ENCODE measurements at regions not wholly inside any gene's neighbourhood (a gene's known extent, or its start where the extent isn't known, plus 50 kb on each side); places are given as distances from the start of the nearest gene placed in this dataset.

DNA sequence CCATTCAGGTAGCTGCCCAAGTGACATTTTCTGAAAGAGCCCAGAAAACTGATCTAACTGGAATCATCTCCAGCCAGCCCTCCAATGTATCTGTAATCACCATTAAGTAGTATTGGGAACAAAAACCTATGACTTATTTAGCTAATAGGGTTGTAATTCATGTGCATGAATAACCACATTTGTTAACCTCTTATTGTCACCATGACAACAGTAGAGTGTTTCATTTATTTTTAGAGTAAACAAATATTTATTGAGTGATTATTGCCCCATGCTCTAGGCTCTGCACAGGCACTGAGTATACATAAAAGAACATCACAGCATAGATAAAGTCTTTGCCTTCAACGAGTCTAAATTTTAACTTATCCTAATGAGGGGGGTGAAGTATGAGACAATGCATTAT, 265.4 kb upstream of the UBE2E3 start:
- H3K4me1 ChIP-seq: no peaks in the 10 kb centered on the region
- no peak overlapping the region for H3K27ac ChIP-seq
- TF ChIP-seq, protein P1, sequence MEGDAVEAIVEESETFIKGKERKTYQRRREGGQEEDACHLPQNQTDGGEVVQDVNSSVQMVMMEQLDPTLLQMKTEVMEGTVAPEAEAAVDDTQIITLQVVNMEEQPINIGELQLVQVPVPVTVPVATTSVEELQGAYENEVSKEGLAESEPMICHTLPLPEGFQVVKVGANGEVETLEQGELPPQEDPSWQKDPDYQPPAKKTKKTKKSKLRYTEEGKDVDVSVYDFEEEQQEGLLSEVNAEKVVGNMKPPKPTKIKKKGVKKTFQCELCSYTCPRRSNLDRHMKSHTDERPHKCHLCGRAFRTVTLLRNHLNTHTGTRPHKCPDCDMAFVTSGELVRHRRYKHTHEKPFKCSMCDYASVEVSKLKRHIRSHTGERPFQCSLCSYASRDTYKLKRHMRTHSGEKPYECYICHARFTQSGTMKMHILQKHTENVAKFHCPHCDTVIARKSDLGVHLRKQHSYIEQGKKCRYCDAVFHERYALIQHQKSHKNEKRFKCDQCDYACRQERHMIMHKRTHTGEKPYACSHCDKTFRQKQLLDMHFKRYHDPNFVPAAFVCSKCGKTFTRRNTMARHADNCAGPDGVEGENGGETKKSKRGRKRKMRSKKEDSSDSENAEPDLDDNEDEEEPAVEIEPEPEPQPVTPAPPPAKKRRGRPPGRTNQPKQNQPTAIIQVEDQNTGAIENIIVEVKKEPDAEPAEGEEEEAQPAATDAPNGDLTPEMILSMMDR (IDR thresholded peaks at IDR 0.05): no peak

DNA sequence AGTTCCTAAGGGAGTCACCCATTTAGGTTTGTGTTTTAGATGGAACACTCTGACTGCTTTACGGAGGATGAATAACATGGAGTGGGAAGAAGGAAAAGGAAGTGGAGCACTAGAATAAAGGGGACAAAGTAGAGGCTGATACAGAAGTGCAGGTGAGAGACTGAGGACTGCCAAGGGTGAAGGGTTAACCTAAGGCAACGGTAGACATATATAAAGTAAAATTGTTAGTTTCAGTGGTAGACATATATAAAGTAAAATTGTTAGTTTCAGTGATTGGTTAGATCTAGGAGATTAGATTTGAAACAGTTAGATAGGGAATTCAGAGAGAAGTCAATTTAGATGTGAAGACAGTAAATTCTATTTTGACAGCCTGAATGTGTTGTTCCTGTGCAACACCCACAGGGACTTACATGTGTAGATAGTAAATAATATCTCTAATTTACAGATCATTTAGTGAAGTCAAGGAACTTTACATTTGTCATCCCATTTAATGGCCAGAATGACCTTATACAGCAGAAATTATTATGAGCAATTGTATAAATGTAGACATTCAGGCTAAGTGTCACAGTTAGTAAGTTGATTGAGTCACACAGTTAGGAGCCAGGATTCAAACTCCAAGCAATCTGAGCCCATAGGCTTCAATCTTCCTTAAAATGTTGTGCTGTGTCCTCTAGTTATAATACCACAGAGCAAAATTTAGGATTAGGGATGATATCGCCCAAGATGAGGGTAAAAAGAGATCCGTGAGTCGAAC, 270.8 kb upstream of the UBE2E3 start:
- Histone ChIP-seq H3K9ac (no peak overlapping the region), H3K4me3 (ENCODE audit: low read depth, low read length) (no peak overlapping the region), H3K36me3 (ENCODE audit: control insufficient read depth, insufficient read depth, low read length) (no peaks in the 10 kb centered on the region), H3K27ac (no peak overlapping the region), H3K79me2 (no peaks in the 10 kb centered on the region), H2AFZ (no peak overlapping the region), H3K27me3 (ENCODE audit: control insufficient read depth, insufficient read depth, low read length) (no peaks in the 10 kb centered on the region), H3K4me2 (ENCODE audit: low read length) (no peak overlapping the region), H3K9me3 (ENCODE audit: control insufficient read depth, low read length) (no peaks in the 10 kb centered on the region), H3K4me1 (no peaks in the 10 kb centered on the region)
- TF ChIP-seq, protein P1 (IDR thresholded peaks at IDR 0.05): no peak

More for the DNA sequence above, 265.4 kb upstream of the UBE2E3 start:
- no peak overlapping the region for H3K4me3 ChIP-seq (ENCODE audit: low read depth, low read length)
- no peaks in the 10 kb centered on the region for H3K79me2 ChIP-seq
- H3K9me3 ChIP-seq (ENCODE audit: control insufficient read depth, low read length): no peaks in the 10 kb centered on the region
- H3K36me3 ChIP-seq (ENCODE audit: control insufficient read depth, insufficient read depth, low read length): no peaks in the 10 kb centered on the region
- H3K9ac ChIP-seq: no peak overlapping the region
- no peak overlapping the region for H3K4me2 ChIP-seq (ENCODE audit: low read length)
- no peak overlapping the region for H2AFZ ChIP-seq
- no peaks in the 10 kb centered on the region for H3K27me3 ChIP-seq (ENCODE audit: control insufficient read depth, insufficient read depth, low read length)

DNA sequence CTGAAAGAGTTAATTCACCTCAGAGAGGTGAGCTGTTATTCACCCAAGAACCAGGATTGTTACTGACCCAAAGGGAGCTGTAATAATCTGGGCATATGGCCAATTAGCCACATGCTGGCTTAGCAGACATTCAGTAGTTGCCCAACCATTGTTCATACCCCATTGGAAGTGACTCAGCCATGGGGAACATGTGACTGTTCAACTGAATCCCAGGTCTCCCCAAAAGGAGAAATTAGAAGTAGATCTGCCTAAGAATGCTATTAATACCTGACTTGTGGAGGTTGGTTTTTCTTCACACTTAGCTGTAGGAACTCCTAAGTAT, 272.6 kb upstream of the UBE2E3 start:
- H3K36me3 ChIP-seq (ENCODE audit: control insufficient read depth, insufficient read depth, low read length): no peaks in the 10 kb centered on the region
- H3K27me3 ChIP-seq (ENCODE audit: control insufficient read depth, insufficient read depth, low read length): no peaks in the 10 kb centered on the region
- no peaks in the 10 kb centered on the region for H3K4me1 ChIP-seq
- TF ChIP-seq, protein P1 (IDR thresholded peaks at IDR 0.05): no peak
- H3K9ac ChIP-seq: no peak overlapping the region
- no peak overlapping the region for H3K4me2 ChIP-seq (ENCODE audit: low read length)
- no peaks in the 10 kb centered on the region for H3K9me3 ChIP-seq (ENCODE audit: control insufficient read depth, low read length)
- no peak overlapping the region for H3K27ac ChIP-seq
- H3K4me3 ChIP-seq (ENCODE audit: low read depth, low read length): no peak overlapping the region
- H2AFZ ChIP-seq: no peak overlapping the region
- no peaks in the 10 kb centered on the region for H3K79me2 ChIP-seq

DNA sequence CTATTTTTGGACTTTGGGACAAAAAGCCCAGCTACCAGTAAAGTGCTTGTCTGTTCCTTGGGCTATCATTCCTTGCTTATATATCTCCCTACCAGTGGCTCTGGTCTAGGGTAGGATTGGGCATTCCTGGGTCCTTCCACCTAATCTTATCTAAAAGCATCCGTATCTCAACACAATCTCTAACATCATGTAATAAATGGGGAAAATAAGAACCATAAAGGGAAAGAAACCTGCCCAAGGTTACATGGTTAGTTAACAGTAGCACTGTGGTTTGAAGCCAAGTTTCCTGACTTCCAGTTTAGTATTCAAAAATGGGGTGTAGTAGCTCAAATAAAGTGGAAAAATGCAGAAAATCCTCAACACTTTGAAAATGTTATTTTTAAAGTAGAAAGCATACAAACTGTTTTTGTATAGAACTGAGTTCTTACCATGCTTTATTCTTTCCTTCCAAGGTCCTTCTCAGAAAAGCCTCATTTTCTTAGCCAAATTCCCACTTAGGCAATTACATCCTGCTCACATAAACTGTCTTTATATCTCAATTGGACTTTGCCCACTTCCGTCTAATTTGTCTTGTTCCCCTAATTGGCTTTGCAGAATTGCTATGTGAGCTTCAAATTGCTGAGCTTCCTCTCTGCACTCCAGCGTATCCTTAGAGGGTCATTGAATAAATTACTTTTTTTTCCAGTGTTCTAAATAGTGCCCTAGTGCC, 273.1 kb upstream of the UBE2E3 start:
- H3K4me1 ChIP-seq: no peaks in the 10 kb centered on the region
- H3K27ac ChIP-seq: no peak overlapping the region
- no peaks in the 10 kb centered on the region for H3K27me3 ChIP-seq (ENCODE audit: control insufficient read depth, insufficient read depth, low read length)
- no peak overlapping the region for H3K4me3 ChIP-seq (ENCODE audit: low read depth, low read length)
- no peaks in the 10 kb centered on the region for H3K36me3 ChIP-seq (ENCODE audit: control insufficient read depth, insufficient read depth, low read length)
- no peaks in the 10 kb centered on the region for H3K9me3 ChIP-seq (ENCODE audit: control insufficient read depth, low read length)
- H3K79me2 ChIP-seq: no peaks in the 10 kb centered on the region
- H2AFZ ChIP-seq: no peak overlapping the region
- H3K4me2 ChIP-seq (ENCODE audit: low read length): no peak overlapping the region
- no peak overlapping the region for H3K9ac ChIP-seq
- TF ChIP-seq, protein P1 (IDR thresholded peaks at IDR 0.05): no peak

Measured in parathyroid adenoma (tissue), 2 donors.